Gastrocnemius medialis (tissue), 4 donors: ENCODE measurements at regions not wholly inside any gene's neighbourhood (a gene's known extent, or its start where the extent isn't known, plus 50 kb on each side); places are given as distances from the start of the nearest gene placed in this dataset.

Source experiments
- POLR2A ChIP-seq, 2 donors: fragments of 450-650 bp; IDR thresholded peaks; one replicate each; pipeline ENCODE4 v1.6.1; 2017; ENCODE audit warnings: antibody characterized with exemption in 2 of 2, mild to moderate bottlenecking in 2 of 2, moderate library complexity in 2 of 2
- TF ChIP-seq, protein P1 (sequence below), 5 experiments: fragments of 450-650 bp in 3 of 5; fragments of 200-600 bp in 2 of 5; sonication (generic) in 2 of 5; IDR thresholded peaks in 4 of 5; conservative IDR thresholded peaks in 1 of 5; 1 replicate in 4 of 5; 2 replicates in 1 of 5; pipeline ENCODE4 v1.5.1; 2016 to 2019; ENCODE audit warnings: antibody characterized with exemption in 5 of 5, mild to moderate bottlenecking in 3 of 5, moderate library complexity in 3 of 5

DNA sequence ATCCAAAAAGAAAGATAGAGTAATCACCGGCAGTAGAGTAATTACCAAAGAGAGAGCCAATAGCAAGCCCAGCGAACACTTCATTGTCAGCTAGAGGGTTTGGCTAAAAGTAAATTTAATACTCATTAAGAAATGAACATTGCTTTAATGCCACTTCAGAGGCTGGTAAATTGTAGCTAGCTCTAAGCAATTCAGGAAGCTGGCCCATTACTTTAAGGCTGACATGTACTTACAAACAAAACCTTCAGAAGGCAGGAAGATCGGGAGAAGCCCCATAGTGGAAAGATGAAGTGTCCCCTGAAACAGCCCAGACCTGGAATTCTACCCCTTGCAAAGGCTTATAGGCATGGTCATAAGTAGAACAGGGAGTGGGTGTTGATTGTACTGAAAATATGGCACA lies 396.6 kb upstream of the ID4 start:
- TF ChIP-seq, protein P1, sequence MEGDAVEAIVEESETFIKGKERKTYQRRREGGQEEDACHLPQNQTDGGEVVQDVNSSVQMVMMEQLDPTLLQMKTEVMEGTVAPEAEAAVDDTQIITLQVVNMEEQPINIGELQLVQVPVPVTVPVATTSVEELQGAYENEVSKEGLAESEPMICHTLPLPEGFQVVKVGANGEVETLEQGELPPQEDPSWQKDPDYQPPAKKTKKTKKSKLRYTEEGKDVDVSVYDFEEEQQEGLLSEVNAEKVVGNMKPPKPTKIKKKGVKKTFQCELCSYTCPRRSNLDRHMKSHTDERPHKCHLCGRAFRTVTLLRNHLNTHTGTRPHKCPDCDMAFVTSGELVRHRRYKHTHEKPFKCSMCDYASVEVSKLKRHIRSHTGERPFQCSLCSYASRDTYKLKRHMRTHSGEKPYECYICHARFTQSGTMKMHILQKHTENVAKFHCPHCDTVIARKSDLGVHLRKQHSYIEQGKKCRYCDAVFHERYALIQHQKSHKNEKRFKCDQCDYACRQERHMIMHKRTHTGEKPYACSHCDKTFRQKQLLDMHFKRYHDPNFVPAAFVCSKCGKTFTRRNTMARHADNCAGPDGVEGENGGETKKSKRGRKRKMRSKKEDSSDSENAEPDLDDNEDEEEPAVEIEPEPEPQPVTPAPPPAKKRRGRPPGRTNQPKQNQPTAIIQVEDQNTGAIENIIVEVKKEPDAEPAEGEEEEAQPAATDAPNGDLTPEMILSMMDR (IDR thresholded peaks at IDR 0.05 in 4 of 5, conservative IDR thresholded peaks at IDR 0.05 in 1 of 5) = no peak
- no peak for TF ChIP-seq POLR2A (IDR thresholded peaks at IDR 0.05)
